SK-N-SH (cell line): ENCODE measurements at regions not wholly inside any gene's neighbourhood (a gene's known extent, or its start where the extent isn't known, plus 50 kb on each side); places are given as distances from the start of the nearest gene placed in this dataset.

Experiments used
- CTCF ChIA-PET: fragments of 300-600, 350-600 bp; formaldehyde crosslinking; extraction: SDS; loops from one replicate; lab custom pipeline; 2021; lab: Yijun Ruan, JAX
- POLR2A ChIA-PET: fragments of 350-600 bp; sonication (Branson Sonifier 250); formaldehyde crosslinking; extraction: SDS; loops from one replicate; lab custom pipeline; 2020; ENCODE audit warnings: antibody characterized with exemption, inconsistent platforms; lab: Yijun Ruan, JAX
- DNase-seq: peaks from one replicate; pipeline ENCODE4 v3.0.0; 2012
- H2AFZ ChIP-seq: fragments of 200-600 bp; sonication (generic); 2 replicates; pipeline ENCODE4 v1.8.1; 2016; ENCODE audit warnings: antibody characterized with exemption, mild to moderate bottlenecking, low read depth
- H3F3A ChIP-seq: fragments of 200-600 bp; sonication (generic); replicated peaks from 2 replicates; pipeline ENCODE3; 2016; ENCODE audit warnings: antibody characterized with exemption, mild to moderate bottlenecking; ENCODE audit not compliant: insufficient read depth
- H3K27ac ChIP-seq, 2 experiments: fragments of 200-500 bp in 1 of 2; fragments of 200-600 bp in 1 of 2; sonication (Bioruptor generic) in 1 of 2; sonication (generic), shearing (Covaris generic) in 1 of 2; 2 replicates each; pipeline versions ENCODE4 v1.5.1 to v1.6.1; 2014 to 2016; ENCODE audit warnings: low read depth in 2 of 2, inconsistent platforms in 1 of 2, low read length in 1 of 2, mild to moderate bottlenecking in 1 of 2, mixed read lengths in 1 of 2
- H3K27me3 ChIP-seq: fragments of 200-600 bp; sonication (generic), shearing (Covaris generic); 2 replicates; pipeline ENCODE4 v1.6.1; 2016; ENCODE audit warnings: mixed run types; ENCODE audit not compliant: insufficient read depth
- H3K36me3 ChIP-seq, 2 experiments: fragments of 200-500 bp in 1 of 2; fragments of 200-600 bp in 1 of 2; sonication (Bioruptor generic) in 1 of 2; sonication (generic) in 1 of 2; replicated peaks in 1 of 2; 2 replicates each; pipeline versions ENCODE3 to v1.5.1; 2014 to 2016; ENCODE audit warnings: low read length in 1 of 2, mild to moderate bottlenecking in 1 of 2; ENCODE audit not compliant: insufficient read depth in 2 of 2, control insufficient read depth in 1 of 2
- H3K4me1 ChIP-seq, 2 experiments: fragments of 200-500 bp in 1 of 2; fragments of 200-600 bp in 1 of 2; sonication (Bioruptor generic) in 1 of 2; sonication (generic), shearing (Covaris generic) in 1 of 2; 2 replicates each; pipeline versions ENCODE4 v1.5.1 to v1.6.1; 2014 to 2016; ENCODE audit warnings: low read depth in 1 of 2, low read length in 1 of 2, mixed run types in 1 of 2; ENCODE audit not compliant: insufficient read depth in 2 of 2, control insufficient read depth in 1 of 2
- H3K4me2 ChIP-seq: fragments of 200-600 bp; sonication (generic), shearing (Covaris generic); 2 replicates; pipeline ENCODE4 v1.6.1; 2017; ENCODE audit warnings: mixed run types
- H3K4me3 ChIP-seq, 2 experiments: fragments of 200-500 bp in 1 of 2; fragments of 200-600 bp in 1 of 2; sonication (Bioruptor generic) in 1 of 2; sonication (generic), shearing (Covaris generic) in 1 of 2; 2 replicates each; pipeline versions ENCODE4 v1.5.1 to v1.8.1; 2014 to 2016; ENCODE audit warnings: low read depth in 2 of 2, inconsistent platforms in 1 of 2, low read length in 1 of 2, mild to moderate bottlenecking in 1 of 2, mixed read lengths in 1 of 2, moderate library complexity in 1 of 2
- H3K79me2 ChIP-seq: fragments of 200-600 bp; sonication (generic); 2 replicates; pipeline ENCODE4 v1.8.1; 2017; ENCODE audit warnings: mild to moderate bottlenecking; ENCODE audit not compliant: insufficient read depth
- H3K9ac ChIP-seq: fragments of 200-600 bp; sonication (generic); 2 replicates; pipeline ENCODE4 v1.6.1; 2017; ENCODE audit warnings: mixed run types
- H3K9me2 ChIP-seq: fragments of 200-600 bp; sonication (generic); 2 replicates; pipeline ENCODE4 v1.6.1; 2017; ENCODE audit warnings: mixed run types
- H3K9me3 ChIP-seq: fragments of 200-600 bp; sonication (generic); 2 replicates; pipeline ENCODE4 v1.6.1; 2017; ENCODE audit warnings: mixed run types, mild to moderate bottlenecking, moderate library complexity
- H4K20me1 ChIP-seq: fragments of 200-600 bp; sonication (generic); 2 replicates; pipeline ENCODE4 v1.6.1; 2017; ENCODE audit warnings: mild to moderate bottlenecking, mixed run types; ENCODE audit not compliant: insufficient read depth
- CHD2 ChIP-seq: fragments of 150-350 bp; IDR thresholded peaks from 2 replicates; pipeline ENCODE4 v1.6.1; 2018; ENCODE audit warnings: low read length; ENCODE audit not compliant: partially characterized antibody
- ELF1 ChIP-seq: IDR thresholded peaks from 2 replicates; pipeline ENCODE4 v1.4.0; 2012
- EP300 ChIP-seq, 2 experiments: IDR thresholded peaks; 2 replicates each; pipeline versions ENCODE4 v1.4.0 to v1.6.1; 2012; ENCODE audit warnings: borderline replicate concordance in 1 of 2, low read depth in 1 of 2, low read length in 1 of 2
- EZH2phosphoT487 ChIP-seq: fragments of 200-600 bp; sonication (generic); IDR thresholded peaks from 2 replicates; pipeline ENCODE4 v1.6.1; 2017; ENCODE audit warnings: low read depth, mixed run types, mild to moderate bottlenecking, antibody characterized with exemption, moderate library complexity, borderline replicate concordance
- FOSL2 ChIP-seq: IDR thresholded peaks from 2 replicates; pipeline ENCODE4 v1.4.0; 2012; ENCODE audit warnings: low read depth, mild to moderate bottlenecking, moderate library complexity, borderline replicate concordance
- FOXM1 ChIP-seq: IDR thresholded peaks from 2 replicates; pipeline ENCODE4 v1.4.0; 2012; ENCODE audit warnings: low read depth, mild to moderate bottlenecking
- GABPA ChIP-seq: IDR thresholded peaks from 2 replicates; pipeline ENCODE4 v1.4.0; 2012; ENCODE audit warnings: low read depth, mild to moderate bottlenecking
- MXI1 ChIP-seq: IDR thresholded peaks from 2 replicates; pipeline ENCODE4 v1.6.1; 2012; ENCODE audit warnings: mild to moderate bottlenecking, low read depth, low read length, improper control_type of control experiment
- NRF1 ChIP-seq: IDR thresholded peaks from 2 replicates; pipeline ENCODE4 v1.6.1; 2012; ENCODE audit warnings: low read depth, mild to moderate bottlenecking, low read length
- RAD21 ChIP-seq: IDR thresholded peaks from 2 replicates; pipeline ENCODE4 v1.6.1; 2012; ENCODE audit warnings: mild to moderate bottlenecking, low read length
- RFX5 ChIP-seq: IDR thresholded peaks from 2 replicates; pipeline ENCODE4 v1.6.1; 2012; ENCODE audit warnings: mild to moderate bottlenecking, improper control_type of control experiment, low read length
- SIN3A ChIP-seq: IDR thresholded peaks from 2 replicates; pipeline ENCODE4 v1.6.1; 2012; ENCODE audit warnings: low read depth, mild to moderate bottlenecking, low read length, moderate library complexity, borderline replicate concordance
- SMC3 ChIP-seq: IDR thresholded peaks from 2 replicates; pipeline ENCODE4 v1.6.1; 2012; ENCODE audit warnings: low read depth, low read length, improper control_type of control experiment
- TCF12 ChIP-seq: IDR thresholded peaks from 2 replicates; pipeline ENCODE4 v1.4.0; 2012
- TEAD4 ChIP-seq: IDR thresholded peaks from 2 replicates; pipeline ENCODE4 v1.4.0; 2012; ENCODE audit warnings: mild to moderate bottlenecking, borderline replicate concordance; ENCODE audit not compliant: insufficient read depth
- WGBS: methylation state at CpG from one replicate; pipeline ENCODE4 v1.1.6; 2017; ENCODE audit warnings: low lambda C conversion rate; 5-methylcytosine and 5-hydroxymethylcytosine counted together
- TF ChIP-seq, protein P1 (sequence below): fragments of 150-350 bp; IDR thresholded peaks from 2 replicates; pipeline ENCODE4 v1.6.1; 2016; ENCODE audit warnings: mild to moderate bottlenecking, low read depth, low read length
- TF ChIP-seq, protein P2 (sequence below): IDR thresholded peaks from 2 replicates; pipeline ENCODE4 v1.4.0; 2012; ENCODE audit warnings: low read depth
- TF ChIP-seq, protein P3 (sequence below): fragments of 200-600 bp; sonication (generic); IDR thresholded peaks from 2 replicates; pipeline ENCODE4 v1.6.1; 2017; ENCODE audit warnings: antibody characterized with exemption, mild to moderate bottlenecking, moderate library complexity
- TF ChIP-seq, protein P4 (sequence below): IDR thresholded peaks from 2 replicates; pipeline ENCODE4 v1.4.0; 2012; ENCODE audit warnings: low read depth, borderline replicate concordance
- TF ChIP-seq, protein P5 (sequence below): IDR thresholded peaks from 2 replicates; pipeline ENCODE4 v1.6.1; 2012; ENCODE audit warnings: mild to moderate bottlenecking, low read depth, low read length, moderate library complexity

DNA sequence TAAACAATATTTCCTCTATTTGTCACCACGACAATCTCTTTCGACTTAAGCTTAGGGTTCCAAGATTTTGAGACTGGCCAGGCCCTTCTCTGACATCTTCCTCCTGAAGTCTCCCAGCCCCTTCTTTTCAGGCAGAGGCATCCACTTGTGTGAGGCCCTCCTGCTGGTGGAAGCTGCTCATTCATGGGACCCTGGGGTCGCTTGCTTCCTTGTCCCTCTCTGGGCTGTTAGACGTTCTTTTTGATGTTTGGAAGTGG lies 188.2 kb upstream of the APCDD1 start:
- Histone ChIP-seq H3K36me3 (no peaks in the 10 kb centered on the region), H3K9me3 (no peaks in the 10 kb centered on the region), H3K4me2 (no peak overlapping the region), H4K20me1 (no peaks in the 10 kb centered on the region), H3K9ac (no peak overlapping the region), H2AFZ (no peak overlapping the region), H3K4me3 (no peak overlapping the region), H3K79me2 (no peaks in the 10 kb centered on the region), H3K4me1 (no peaks in the 10 kb centered on the region; a peak in 1 of 4 replicates), H3K27ac (no peak overlapping the region), H3F3A (no peaks in the 10 kb centered on the region), H3K27me3 (0 out of 2 replicates have a peak, but pooled peaks cover 10% of the 10 kb centered on the region), H3K9me2 (no peaks in the 10 kb centered on the region)
- no peak for TF ChIP-seq SIN3A
- no peak for TF ChIP-seq GABPA
- TF ChIP-seq, protein P1, sequence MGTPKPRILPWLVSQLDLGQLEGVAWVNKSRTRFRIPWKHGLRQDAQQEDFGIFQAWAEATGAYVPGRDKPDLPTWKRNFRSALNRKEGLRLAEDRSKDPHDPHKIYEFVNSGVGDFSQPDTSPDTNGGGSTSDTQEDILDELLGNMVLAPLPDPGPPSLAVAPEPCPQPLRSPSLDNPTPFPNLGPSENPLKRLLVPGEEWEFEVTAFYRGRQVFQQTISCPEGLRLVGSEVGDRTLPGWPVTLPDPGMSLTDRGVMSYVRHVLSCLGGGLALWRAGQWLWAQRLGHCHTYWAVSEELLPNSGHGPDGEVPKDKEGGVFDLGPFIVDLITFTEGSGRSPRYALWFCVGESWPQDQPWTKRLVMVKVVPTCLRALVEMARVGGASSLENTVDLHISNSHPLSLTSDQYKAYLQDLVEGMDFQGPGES, result no peak
- no peak for TF ChIP-seq RAD21
- TF ChIP-seq MXI1, result no peak
- no peak for TF ChIP-seq NRF1
- no peak for TF ChIP-seq FOXM1
- TF ChIP-seq RFX5, result no peak
- TF ChIP-seq, protein P2, sequence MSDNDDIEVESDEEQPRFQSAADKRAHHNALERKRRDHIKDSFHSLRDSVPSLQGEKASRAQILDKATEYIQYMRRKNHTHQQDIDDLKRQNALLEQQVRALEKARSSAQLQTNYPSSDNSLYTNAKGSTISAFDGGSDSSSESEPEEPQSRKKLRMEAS, result no peak
- TF ChIP-seq, protein P3, sequence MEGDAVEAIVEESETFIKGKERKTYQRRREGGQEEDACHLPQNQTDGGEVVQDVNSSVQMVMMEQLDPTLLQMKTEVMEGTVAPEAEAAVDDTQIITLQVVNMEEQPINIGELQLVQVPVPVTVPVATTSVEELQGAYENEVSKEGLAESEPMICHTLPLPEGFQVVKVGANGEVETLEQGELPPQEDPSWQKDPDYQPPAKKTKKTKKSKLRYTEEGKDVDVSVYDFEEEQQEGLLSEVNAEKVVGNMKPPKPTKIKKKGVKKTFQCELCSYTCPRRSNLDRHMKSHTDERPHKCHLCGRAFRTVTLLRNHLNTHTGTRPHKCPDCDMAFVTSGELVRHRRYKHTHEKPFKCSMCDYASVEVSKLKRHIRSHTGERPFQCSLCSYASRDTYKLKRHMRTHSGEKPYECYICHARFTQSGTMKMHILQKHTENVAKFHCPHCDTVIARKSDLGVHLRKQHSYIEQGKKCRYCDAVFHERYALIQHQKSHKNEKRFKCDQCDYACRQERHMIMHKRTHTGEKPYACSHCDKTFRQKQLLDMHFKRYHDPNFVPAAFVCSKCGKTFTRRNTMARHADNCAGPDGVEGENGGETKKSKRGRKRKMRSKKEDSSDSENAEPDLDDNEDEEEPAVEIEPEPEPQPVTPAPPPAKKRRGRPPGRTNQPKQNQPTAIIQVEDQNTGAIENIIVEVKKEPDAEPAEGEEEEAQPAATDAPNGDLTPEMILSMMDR, result no peak
- no peak for TF ChIP-seq TEAD4
- TF ChIP-seq EP300 (IDR thresholded peaks at IDR 0.05; ENCODE audit: borderline replicate concordance in 1 of 2, low read depth in 1 of 2, low read length in 1 of 2), result no peak
- TF ChIP-seq TCF12, result no peak
- no peak for TF ChIP-seq SMC3
- no peak for TF ChIP-seq CHD2
- TF ChIP-seq, protein P4, sequence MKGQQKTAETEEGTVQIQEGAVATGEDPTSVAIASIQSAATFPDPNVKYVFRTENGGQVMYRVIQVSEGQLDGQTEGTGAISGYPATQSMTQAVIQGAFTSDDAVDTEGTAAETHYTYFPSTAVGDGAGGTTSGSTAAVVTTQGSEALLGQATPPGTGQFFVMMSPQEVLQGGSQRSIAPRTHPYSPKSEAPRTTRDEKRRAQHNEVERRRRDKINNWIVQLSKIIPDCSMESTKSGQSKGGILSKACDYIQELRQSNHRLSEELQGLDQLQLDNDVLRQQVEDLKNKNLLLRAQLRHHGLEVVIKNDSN, result no peak
- no peak for TF ChIP-seq ELF1
- TF ChIP-seq, protein P5, sequence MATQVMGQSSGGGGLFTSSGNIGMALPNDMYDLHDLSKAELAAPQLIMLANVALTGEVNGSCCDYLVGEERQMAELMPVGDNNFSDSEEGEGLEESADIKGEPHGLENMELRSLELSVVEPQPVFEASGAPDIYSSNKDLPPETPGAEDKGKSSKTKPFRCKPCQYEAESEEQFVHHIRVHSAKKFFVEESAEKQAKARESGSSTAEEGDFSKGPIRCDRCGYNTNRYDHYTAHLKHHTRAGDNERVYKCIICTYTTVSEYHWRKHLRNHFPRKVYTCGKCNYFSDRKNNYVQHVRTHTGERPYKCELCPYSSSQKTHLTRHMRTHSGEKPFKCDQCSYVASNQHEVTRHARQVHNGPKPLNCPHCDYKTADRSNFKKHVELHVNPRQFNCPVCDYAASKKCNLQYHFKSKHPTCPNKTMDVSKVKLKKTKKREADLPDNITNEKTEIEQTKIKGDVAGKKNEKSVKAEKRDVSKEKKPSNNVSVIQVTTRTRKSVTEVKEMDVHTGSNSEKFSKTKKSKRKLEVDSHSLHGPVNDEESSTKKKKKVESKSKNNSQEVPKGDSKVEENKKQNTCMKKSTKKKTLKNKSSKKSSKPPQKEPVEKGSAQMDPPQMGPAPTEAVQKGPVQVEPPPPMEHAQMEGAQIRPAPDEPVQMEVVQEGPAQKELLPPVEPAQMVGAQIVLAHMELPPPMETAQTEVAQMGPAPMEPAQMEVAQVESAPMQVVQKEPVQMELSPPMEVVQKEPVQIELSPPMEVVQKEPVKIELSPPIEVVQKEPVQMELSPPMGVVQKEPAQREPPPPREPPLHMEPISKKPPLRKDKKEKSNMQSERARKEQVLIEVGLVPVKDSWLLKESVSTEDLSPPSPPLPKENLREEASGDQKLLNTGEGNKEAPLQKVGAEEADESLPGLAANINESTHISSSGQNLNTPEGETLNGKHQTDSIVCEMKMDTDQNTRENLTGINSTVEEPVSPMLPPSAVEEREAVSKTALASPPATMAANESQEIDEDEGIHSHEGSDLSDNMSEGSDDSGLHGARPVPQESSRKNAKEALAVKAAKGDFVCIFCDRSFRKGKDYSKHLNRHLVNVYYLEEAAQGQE, result no peak
- TF ChIP-seq FOSL2, result no peak
- TF ChIP-seq EZH2phosphoT487, result no peak
- CTCF ChIA-PET, result no interaction called here
- 51% methylated on average over 4 of the region's 4 CpGs for WGBS
- POLR2A ChIA-PET, result no interaction called here
- no peak for DNase-seq
